SIG-M5 treated with dmso at 0.1 percent for 504 hours (cell line): ENCODE measurements at regions not wholly inside any gene's neighbourhood (a gene's known extent, or its start where the extent isn't known, plus 50 kb on each side); places are given as distances from the start of the nearest gene placed in this dataset.

Experiments
- DNase-seq: peaks from one replicate; lab custom pipeline; 2025; ENCODE audit not compliant: unreplicated experiment; lab: John Stamatoyannopoulos, UW

DNA sequence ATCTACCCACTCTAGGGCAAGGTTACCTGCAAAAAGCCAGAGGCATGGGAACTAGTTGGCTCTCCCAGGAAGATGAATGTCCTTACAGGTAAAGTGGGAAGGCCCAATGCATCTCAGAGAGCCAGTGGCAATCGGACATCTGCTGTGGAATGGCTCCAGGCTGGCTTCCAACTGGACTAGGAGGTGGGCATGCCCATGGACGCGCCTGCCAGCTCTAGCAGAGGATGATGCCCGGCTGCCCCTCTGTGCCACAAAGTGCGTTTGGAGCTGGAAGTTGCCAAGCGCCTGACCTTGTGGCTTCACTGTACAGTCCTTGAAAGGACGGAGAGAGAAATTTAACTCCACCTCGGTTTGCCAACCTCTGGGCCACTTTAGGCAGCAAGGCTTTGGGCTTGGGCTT lies 84.4 kb downstream of the NR2F2 start:
- DNase-seq = no peak

DNA sequence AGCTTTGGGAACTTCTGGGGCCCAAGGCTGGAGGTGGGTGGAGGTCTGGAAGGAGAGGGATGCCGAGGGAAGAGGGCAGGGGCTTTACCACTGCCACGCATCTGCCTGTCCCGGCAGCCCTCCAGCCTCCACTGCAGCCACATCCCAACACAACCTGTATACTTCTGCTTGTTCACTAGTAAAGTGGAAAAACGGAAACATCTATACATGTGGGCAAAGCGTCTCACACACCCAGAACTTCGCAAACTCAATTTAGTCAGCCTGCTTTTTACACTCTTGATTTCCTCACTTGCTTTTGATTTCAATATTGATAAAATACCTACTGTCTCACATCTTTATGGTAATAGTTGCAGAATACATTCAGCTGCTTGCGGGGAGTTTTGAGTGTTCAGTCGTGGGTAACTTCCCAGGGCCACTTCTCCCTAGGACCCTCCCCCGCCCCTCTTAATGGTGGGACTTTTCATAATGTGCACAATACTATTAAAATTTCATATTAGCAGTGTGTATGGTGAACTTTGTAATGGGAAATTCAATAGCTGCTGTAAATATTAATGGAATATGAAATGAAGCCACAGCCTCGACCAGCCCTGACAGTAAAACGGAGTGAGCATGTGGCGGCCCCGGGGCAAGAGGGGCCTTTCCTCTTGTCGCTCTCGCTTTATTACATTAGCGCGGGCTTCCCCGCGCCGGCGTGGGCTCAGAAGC lies 85.2 kb downstream of the NR2F2 start:
- no peak for DNase-seq

DNA sequence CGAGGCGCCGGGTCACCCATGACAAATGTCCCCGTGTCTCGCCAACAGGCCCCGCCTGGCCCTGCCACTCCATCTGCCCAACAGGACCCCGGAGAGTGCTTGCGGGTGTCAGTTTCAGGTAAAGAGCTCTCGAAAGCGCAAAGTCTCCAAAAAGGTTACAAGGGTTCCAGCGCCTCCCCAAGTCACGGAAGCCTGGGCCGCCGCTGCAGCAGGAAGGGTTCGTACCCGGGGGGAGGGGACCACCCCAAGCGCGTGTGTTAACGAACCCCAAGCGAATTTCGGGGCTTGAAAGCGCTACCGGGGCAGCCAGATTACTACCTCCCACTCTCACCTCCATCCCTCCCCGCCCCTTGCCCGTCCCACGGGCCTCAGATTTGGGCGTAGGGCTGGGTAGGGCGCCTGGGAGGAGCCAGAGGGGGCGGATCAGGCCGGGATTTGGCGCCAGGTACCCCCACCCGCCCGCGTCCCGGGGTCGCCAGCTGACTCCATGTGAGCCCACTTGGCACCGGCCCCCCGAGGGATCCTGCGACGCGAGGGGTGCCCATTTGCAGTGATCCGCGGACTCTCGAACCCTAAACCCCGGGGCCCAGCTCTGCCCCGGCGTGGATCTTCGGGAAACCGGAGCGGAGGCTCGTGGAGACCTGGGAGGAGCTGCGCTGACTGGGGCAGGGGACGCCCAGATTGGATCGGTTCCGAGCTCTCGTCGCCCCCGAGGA lies 85.9 kb downstream of the NR2F2 start:
- no peak for DNase-seq

DNA sequence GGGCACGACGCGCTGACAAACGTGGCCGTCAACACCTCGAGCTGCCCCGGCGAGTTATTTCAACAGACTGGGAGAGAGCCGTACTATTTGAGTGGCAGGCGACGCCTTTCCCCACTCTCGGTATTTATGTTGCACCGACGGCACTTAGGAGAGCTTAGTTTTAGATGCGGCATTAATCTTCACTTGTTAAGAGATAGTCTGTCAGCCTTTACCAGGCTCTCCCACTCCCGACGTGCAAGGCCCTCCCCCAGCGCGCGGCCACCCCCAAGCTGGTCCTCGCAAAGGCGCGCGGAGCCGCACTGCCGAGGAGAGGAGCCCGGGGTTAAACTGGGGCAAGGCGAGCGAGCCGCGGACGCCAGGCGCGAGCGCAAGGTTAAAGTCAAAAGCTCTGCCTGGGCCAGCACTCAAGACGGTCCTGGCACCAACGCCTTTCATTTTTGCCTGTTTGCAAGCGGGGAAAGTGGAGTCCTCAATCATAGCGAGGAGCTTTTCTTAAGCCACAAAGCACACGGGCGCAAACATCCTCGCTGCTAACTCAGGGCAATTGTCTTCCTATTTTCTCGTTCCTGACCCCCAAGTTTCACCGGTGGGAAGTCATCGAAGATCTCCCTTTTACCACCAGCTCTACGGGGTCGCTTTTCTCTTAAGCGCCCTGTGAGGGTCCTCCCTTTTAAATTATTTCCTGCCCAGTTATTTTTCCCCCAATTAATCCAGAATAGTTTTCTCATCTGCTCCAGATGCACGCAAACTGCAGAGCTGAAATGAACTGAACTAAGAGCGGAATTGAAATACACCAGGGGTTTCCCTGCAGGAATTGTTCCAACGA lies 86.6 kb downstream of the NR2F2 start:
- DNase-seq = no peak

DNA sequence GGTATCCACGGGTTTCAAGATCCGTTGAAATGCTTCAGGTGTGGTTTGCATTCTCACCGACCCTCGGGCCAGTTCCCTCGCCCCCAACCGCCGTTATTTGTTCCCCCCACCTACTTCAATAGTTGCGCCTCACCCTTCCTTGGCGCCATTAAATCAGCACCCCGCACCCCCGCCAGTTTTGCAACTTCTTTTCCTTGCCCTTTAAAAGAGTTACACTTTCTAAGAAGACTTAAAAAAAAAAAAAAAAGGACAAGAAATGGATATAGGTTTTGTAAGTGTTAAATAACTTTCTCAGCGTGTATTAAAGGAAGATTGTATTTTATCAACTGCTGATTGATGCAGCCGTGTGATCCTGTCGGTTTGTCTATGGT lies 87.2 kb downstream of the NR2F2 start:
- DNase-seq = no peak

DNA sequence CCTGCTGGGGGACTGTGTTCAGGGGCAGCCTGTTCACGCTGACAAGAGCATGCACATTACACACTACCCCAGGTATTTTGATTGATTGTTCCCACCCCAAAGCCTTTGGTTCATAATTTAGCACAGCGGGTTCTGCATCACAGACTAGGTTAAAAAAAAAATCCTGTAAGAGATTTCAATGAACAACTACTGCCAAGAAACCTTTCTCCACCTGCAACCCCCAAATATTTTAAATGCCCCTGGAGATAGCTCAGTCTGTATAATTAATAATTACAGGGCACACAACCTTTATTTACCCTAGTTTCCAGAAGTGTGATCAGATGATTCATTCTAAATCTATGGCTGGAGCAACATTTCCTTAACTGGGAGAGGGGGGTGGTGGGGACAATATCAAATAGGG lies 87.6 kb downstream of the NR2F2 start:
- DNase-seq = no peak

DNA sequence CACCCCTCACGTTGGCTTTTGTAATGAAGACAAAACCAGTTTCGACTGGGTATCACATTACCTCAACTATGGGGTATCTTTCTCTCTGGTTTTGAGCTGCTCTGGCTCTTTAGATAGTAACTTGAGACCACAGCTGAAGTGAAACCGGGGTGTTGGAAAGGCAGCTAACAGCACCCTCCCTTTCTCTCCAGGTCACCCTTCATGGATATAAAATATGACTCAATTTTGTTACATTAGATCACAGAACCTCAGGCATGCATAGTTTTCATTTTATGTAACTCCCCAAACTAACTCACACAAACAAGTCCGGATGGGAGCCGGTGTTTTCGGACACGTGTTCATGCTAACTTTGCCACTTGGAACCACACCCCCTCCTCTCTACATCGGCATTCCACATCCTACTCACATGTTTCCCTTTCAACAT lies 90.7 kb downstream of the NR2F2 start:
- DNase-seq = no peak

DNA sequence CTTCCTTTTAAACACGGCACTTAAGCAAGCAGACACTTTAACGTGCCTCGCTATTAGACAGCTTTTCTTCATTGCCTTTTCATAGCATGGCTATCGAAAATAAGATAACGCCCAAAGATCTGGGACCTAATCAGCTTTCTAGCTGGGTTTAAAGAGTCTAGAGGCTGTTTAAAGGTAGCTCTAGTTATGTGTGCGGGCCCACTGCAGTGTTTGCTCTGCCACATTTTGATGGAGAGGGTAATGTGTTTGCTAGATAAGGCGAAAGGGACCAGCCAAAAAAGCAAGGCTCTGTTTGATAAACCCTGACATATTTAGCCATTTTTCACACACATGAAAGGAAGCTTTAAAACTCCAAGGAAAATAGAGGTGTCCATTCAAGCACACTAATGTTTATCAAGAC lies 91.6 kb downstream of the NR2F2 start:
- no peak for DNase-seq

DNA sequence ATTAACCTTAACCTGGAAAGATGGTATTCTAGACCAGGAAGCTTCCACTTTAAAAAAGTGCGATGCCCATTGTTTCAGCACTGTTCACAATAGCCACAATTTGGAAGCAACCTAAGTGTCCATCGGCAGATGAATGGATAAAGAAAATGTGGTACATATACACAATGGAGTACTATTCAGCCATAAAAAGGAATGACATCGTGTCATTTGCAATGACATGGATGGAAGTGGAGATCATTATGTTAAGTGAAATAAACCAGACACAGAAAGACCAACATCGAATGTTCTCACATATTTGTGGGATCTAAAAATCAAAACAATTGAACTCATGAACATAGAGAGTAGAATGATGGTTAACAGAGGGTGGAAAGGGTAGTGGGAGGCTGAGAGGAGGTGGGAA lies 94.2 kb downstream of the NR2F2 start:
- no peak for DNase-seq

DNA sequence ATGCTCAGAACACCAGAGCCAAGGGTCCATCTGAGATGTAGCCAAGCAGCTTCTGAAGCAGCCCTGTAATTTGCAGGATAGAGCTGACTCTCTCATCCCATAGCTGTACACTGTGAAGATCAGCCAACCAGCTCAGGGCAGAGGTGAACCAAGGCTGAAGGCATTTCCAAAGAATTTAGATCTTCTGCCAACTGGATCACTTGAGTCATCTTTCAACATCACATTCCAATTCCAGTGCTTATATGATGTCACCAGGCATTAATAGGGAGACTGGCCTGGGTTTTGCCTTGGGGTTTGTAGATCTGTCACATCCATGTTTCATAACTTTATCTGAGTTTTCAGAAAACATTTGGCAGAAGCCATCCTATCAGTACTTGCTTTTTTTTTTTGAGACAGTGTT lies 98.2 kb downstream of the NR2F2 start:
- peak; percentile 8 for DNase-seq

DNA sequence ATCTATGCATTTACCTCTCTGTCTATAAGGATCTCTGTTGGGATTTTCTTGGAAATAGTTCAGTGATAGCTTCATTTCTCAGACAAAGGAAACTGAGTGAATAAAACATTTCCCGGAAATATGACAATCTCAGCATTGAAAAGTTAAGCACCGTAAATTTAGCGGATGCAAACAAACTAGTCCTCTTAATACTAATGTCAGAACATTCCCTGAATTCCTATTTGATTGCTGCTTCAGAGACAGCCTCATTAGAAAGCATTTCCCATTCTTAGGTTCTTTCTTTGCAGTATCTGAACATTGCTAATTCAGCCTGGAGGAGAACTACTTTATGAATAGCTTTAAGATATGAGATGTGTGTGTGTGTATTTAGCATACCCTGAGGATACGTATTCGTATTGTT lies 101.3 kb downstream of the NR2F2 start:
- no peak for DNase-seq

DNA sequence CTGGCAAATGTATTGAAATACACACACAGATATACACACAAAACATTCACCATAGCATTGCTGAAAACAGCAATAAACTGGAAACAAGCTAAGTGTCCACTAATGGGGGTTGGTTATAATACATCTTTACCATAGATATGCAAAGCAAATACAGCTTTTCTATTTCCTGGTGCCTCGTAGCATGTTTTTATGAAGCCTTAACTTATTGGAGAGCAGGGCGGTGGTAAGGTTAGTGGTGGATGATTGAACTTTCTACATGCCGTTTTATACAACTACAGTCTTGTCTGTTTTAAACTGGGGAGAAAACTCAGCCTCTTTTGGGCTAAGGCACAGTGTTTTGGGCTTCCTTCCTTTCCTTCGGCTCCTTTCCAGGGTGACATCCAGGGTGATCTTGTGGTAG lies 104.5 kb downstream of the NR2F2 start:
- no peak for DNase-seq

DNA sequence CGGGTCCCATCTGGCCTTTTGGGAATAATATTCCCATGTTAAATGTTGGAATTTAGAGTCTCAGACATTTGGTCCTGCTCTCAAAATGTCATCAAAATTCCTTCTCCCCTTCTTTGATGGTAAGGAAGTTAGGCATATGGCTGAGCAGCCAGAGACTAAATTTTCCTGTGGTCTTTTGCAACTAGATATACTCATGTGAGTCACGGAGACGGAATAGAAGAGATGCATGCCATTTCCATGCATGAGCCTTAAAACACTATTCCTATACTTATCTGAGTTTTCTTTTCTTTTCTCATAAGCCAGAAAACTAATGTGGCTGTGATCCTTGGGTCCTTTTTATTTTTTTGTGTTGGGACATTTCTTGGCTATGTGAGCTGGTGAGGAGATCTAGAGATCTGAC lies 105.3 kb downstream of the NR2F2 start:
- no peak for DNase-seq

DNA sequence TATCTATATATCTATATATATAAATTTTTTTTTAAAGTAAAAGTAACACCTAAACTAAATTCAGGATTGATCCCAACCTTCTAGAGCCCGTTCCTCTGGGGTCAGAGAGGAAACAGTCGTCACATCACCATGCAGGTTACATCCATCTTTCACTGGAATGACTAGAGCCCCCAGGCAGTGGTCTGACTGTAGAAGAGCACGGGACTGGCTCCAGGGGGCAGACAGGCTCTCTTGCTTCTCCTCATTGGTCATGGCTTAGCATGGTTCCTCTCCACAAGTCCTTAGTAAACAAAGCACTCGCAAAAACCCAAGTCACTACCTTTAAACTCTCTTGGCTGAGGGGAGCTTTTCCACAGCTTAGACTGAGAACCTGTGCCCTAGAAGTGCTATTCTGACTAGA lies 110.5 kb downstream of the NR2F2 start:
- no peak for DNase-seq

DNA sequence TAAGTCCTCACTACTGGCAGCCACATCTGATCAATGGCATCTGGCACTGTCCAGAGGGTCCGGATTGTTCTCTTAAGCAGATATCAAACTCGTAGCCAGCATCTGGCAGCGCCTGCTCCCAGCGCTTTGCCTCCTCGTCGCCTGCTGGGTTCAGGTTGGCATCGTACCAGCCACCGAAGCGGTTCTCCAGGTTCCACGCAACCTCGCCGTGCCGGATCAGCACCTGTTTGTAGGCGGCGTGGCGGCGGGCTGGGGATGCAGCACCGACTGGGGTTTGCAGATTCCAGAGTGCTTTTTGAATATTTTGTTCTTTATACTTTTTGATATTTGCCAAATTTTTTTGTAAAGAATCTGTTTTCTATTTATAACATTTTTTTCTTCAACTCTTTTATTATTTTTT lies 111.6 kb downstream of the NR2F2 start:
- DNase-seq = no peak

DNA sequence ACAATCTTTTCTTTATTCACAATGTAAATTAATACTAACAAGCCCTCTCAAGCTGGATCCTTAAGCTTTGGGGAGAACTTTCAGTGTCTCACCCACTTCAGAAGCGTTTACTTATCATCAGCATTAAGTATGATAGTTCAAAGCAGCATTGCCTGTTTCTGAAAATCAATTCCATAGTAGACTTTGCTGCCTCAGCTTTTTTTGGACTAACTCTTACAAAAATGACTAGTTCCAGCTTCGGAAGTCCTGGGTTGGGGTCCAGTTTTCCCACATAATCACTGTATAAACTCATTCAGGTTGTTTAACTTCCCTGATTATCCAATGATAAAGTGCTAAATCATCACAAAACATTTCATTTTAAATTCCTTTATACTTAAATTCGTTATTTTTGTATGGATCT lies 114.4 kb downstream of the NR2F2 start:
- no peak for DNase-seq

DNA sequence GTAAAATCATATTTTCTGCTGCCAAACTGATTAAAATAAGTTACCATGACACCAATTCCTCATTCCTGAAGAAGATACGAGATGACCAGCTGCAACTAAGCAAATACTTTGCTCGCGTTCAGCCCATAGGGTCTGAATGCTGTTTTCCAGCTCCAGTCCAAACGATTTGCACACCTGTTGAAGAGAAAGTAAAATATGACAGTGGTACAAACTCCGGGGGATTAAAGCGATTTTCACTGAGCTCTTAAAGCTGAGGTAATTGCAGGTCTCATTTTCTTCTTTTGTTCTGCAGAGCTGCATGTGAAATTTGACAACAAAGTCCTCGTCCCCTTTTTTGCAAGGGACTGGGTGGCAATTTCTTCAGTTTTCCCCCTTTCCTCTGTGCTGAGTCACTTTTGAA lies 118.4 kb downstream of the NR2F2 start:
- no peak for DNase-seq

DNA sequence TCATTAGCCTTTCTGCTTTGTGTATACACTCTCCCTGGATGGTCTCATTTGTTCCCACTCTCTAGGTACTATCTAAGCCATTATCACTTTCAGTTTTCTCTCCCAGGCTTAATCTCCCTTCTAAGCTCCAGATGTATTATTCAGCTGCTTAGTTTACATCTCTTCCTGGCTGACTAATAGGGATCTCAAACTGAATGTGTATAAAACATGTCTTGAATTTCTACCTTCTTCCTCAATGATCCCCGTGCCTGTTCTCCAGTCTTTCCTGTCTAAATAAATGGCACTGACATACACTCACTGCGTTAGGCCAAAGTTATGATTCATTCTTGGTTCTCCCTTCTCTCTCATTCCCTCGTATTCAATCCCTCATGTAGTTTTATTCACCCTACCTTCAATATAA lies 127.3 kb downstream of the NR2F2 start:
- DNase-seq = no peak

DNA sequence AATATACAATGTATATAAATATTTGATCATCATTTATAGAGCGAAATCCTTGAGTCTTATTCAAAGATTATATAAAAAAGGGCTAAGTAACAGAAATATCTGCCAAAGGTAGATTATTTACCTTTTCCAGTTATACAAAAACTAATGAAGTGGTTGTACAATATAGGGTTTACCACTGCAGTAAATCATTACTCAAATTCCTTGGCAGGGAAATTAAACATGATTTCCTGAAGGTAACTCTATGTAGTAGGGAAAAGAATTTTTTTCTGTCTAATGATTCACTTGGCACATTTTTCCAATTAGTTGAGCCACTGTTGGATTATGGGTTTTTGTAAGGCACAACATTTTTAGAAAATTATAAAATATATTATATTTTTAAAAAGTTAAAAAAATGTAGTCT lies 129.6 kb downstream of the NR2F2 start:
- DNase-seq = no peak

DNA sequence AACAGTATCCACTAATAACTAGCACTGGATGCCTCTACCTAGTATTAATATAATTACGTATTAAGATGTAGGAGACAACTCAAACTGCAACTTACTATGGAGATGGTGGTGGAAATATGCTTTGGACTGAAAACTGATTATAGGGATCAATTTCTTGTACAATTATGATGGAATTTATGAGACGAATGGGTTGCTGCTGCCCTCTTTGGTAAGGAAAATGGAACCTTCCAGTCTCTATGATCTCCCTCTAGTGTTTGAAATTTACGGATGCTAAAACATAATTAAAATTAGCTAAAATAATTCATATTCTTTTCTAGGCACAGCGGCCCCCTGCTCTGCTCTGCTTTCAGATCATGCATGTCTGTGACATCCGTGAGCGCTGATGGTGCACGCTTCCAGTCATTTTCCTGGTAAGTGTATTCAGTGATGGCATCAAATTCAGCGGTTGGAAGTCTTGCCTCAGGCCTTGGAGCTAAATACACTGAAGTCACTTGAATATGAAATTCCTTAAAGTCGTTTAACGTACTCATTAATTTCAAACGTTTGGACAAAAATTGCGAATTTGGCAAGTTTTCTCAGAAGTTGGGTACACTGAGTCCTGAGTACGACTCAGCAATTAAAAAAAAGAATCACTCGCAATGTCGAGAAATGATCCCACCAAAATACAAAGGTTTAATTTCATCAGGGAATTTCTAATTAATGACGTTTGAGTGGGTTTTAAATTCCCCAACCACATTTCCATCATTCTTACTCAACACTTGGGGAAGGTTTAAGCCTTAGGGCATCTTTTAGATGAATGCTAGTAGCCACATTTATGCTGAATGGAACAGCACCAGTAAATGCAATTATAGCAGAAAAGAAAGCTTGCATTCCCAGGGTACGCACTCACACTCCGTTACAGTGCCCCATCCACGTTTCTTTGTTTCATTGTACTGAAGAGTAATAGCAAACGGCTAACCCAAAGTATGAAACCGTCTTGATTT lies 132.6 kb downstream of the NR2F2 start:
- no peak for DNase-seq

DNA sequence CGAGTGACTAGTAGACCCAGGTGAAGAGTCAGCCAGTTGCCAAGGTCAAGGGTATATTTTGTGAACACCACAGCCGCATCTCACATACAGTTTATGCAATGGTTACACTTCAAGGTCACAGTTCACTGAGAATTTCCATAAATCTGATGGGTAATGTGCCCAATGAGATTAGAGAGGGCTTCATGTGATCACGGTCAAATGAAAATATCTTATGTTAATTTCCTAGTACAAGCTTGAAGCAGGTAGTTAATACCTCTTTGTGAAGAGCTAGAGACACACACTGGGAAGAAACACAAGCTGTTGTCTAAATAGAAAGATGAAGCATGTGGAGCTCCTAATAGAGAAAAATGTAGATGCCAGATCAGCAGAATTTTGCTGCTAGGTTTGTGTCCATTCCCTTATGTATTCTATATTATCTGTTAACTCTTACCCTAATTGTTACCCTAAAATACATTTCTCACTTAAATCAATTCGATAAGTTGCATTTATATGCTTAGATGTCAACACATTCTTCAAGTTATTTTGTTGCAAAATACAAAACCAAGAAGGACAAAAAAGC lies 136.0 kb downstream of the NR2F2 start:
- DNase-seq = no peak
